SK-N-SH (cell line): ENCODE measurements at regions not wholly inside any gene's neighbourhood (a gene's known extent, or its start where the extent isn't known, plus 50 kb on each side); places are given as distances from the start of the nearest gene placed in this dataset.

ENCODE experiments used
- CTCF ChIP-seq: fragments of 200-600 bp; sonication (generic); IDR thresholded peaks from 2 replicates; pipeline ENCODE4 v1.6.1; 2017; ENCODE audit warnings: antibody characterized with exemption, mild to moderate bottlenecking, moderate library complexity
- POLR2AphosphoS5 ChIP-seq: IDR thresholded peaks from 2 replicates; pipeline ENCODE4 v1.6.1; 2012; ENCODE audit warnings: low read depth, low read length
- RAD21 ChIP-seq: IDR thresholded peaks from 2 replicates; pipeline ENCODE4 v1.6.1; 2012; ENCODE audit warnings: mild to moderate bottlenecking, low read length
- RCOR1 ChIP-seq: fragments of 150-350 bp; IDR thresholded peaks from 2 replicates; pipeline ENCODE4 v1.6.1; 2017; ENCODE audit warnings: antibody characterized with exemption, low read length
- RFX5 ChIP-seq: IDR thresholded peaks from 2 replicates; pipeline ENCODE4 v1.6.1; 2012; ENCODE audit warnings: mild to moderate bottlenecking, improper control_type of control experiment, low read length
- RXRA ChIP-seq: IDR thresholded peaks from 2 replicates; pipeline ENCODE4 v1.4.0; 2012; ENCODE audit warnings: low read depth, mild to moderate bottlenecking, borderline replicate concordance
- SIN3A ChIP-seq: IDR thresholded peaks from 2 replicates; pipeline ENCODE4 v1.6.1; 2012; ENCODE audit warnings: low read depth, mild to moderate bottlenecking, low read length, moderate library complexity, borderline replicate concordance
- SMC3 ChIP-seq: IDR thresholded peaks from 2 replicates; pipeline ENCODE4 v1.6.1; 2012; ENCODE audit warnings: low read depth, low read length, improper control_type of control experiment
- TAF1 ChIP-seq: IDR thresholded peaks from 2 replicates; pipeline ENCODE4 v1.6.1; 2012; ENCODE audit warnings: low read depth, mild to moderate bottlenecking, low read length, moderate library complexity, borderline replicate concordance
- TCF12 ChIP-seq: IDR thresholded peaks from 2 replicates; pipeline ENCODE4 v1.4.0; 2012
- USF2 ChIP-seq: fragments of 150-350 bp; IDR thresholded peaks from 2 replicates; pipeline ENCODE4 v1.6.1; 2017; ENCODE audit warnings: antibody characterized with exemption, low read length, low read depth, borderline replicate concordance
- TF ChIP-seq, protein P1 (sequence below): IDR thresholded peaks from 2 replicates; pipeline ENCODE4 v1.6.1; 2012; ENCODE audit warnings: mild to moderate bottlenecking, low read depth, low read length, moderate library complexity
- TF ChIP-seq, protein P2 (sequence below): IDR thresholded peaks from 2 replicates; pipeline ENCODE4 v1.4.0; 2012; ENCODE audit warnings: low read depth, borderline replicate concordance

- TF ChIP-seq RFX5 (no peak), SIN3A (no peak), POLR2AphosphoS5 (no peak), TCF12 (no peak), CTCF (no peak), RCOR1 (peak; percentile 68), TAF1 (no peak), RAD21 (no peak), USF2 (no peak), SMC3 (no peak), RXRA (no peak)
- TF ChIP-seq, protein P1, sequence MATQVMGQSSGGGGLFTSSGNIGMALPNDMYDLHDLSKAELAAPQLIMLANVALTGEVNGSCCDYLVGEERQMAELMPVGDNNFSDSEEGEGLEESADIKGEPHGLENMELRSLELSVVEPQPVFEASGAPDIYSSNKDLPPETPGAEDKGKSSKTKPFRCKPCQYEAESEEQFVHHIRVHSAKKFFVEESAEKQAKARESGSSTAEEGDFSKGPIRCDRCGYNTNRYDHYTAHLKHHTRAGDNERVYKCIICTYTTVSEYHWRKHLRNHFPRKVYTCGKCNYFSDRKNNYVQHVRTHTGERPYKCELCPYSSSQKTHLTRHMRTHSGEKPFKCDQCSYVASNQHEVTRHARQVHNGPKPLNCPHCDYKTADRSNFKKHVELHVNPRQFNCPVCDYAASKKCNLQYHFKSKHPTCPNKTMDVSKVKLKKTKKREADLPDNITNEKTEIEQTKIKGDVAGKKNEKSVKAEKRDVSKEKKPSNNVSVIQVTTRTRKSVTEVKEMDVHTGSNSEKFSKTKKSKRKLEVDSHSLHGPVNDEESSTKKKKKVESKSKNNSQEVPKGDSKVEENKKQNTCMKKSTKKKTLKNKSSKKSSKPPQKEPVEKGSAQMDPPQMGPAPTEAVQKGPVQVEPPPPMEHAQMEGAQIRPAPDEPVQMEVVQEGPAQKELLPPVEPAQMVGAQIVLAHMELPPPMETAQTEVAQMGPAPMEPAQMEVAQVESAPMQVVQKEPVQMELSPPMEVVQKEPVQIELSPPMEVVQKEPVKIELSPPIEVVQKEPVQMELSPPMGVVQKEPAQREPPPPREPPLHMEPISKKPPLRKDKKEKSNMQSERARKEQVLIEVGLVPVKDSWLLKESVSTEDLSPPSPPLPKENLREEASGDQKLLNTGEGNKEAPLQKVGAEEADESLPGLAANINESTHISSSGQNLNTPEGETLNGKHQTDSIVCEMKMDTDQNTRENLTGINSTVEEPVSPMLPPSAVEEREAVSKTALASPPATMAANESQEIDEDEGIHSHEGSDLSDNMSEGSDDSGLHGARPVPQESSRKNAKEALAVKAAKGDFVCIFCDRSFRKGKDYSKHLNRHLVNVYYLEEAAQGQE: no peak
- TF ChIP-seq, protein P2, sequence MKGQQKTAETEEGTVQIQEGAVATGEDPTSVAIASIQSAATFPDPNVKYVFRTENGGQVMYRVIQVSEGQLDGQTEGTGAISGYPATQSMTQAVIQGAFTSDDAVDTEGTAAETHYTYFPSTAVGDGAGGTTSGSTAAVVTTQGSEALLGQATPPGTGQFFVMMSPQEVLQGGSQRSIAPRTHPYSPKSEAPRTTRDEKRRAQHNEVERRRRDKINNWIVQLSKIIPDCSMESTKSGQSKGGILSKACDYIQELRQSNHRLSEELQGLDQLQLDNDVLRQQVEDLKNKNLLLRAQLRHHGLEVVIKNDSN: no peak
Observed at GRCh38 chr15:34642247-34642646, 58.8 kb upstream of the GOLGA8B start.
